ENCODE measurements at regions not wholly inside any gene's neighbourhood (a gene's known extent, or its start where the extent isn't known, plus 50 kb on each side); places are given as distances from the start of the nearest gene placed in this dataset.

DNA sequence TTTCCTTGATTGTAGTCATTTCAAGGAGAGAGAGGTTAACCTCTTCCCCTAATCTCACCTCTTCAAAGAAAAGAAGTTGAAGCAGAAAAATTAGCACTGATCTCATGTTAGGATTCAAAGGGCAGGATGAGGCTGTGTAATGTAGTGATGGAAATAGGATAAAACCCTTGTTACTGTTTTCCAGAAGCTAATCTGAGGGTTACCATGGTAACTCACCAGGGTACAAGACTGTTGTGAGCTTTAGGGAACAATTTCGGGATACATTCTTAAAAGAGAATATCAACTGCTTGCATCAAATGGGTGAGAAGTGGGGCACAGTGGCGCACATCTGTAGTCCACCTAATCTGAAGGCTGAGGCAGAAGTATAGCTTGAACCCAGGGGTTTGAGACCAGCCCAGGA lies 64.9 kb upstream of the SLC39A10 start:
- H3K4me3 ChIP-seq: no peak overlapping the region
- H3K4me1 ChIP-seq (ENCODE audit: low read depth): peaks cover 5% of the 10 kb centered on the region
- peak in 1 of 2 donors; percentile 15 for DNase-seq (ENCODE audit: low read depth in 1 of 2, low spot score in 1 of 2)
- TF ChIP-seq, protein P1, sequence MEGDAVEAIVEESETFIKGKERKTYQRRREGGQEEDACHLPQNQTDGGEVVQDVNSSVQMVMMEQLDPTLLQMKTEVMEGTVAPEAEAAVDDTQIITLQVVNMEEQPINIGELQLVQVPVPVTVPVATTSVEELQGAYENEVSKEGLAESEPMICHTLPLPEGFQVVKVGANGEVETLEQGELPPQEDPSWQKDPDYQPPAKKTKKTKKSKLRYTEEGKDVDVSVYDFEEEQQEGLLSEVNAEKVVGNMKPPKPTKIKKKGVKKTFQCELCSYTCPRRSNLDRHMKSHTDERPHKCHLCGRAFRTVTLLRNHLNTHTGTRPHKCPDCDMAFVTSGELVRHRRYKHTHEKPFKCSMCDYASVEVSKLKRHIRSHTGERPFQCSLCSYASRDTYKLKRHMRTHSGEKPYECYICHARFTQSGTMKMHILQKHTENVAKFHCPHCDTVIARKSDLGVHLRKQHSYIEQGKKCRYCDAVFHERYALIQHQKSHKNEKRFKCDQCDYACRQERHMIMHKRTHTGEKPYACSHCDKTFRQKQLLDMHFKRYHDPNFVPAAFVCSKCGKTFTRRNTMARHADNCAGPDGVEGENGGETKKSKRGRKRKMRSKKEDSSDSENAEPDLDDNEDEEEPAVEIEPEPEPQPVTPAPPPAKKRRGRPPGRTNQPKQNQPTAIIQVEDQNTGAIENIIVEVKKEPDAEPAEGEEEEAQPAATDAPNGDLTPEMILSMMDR (IDR thresholded peaks at IDR 0.05; ENCODE audit: low read depth, low read length): no peak
- H3K9me3 ChIP-seq (ENCODE audit: low read depth): no peaks in the 10 kb centered on the region
- no peak overlapping the region for H3K27ac ChIP-seq
- H3K27me3 ChIP-seq: no peaks in the 10 kb centered on the region
- no peaks in the 10 kb centered on the region for H3K36me3 ChIP-seq

DNA sequence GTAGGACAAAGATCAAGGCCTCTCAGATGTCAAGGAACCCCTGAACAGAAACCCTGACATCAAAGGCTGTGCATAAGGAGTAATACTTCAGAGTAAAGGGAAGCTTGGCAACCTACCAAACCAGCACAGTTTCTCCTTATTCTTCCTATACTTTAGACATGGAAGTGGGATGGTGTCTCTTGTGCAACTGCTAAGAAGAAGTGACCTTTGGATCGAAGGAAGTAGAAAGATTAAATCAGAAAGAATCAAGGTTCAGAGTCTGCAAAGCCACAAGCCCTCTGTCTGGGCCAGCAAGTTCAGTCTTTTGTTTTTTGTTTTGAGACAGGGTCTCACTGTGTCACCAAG lies 66.2 kb upstream of the SLC39A10 start:
- Histone ChIP-seq H3K27me3 (no peaks in the 10 kb centered on the region), H3K4me3 (no peak overlapping the region), H3K27ac (no peak overlapping the region), H3K4me1 (ENCODE audit: low read depth) (peaks cover 5% of the 10 kb centered on the region), H3K9me3 (ENCODE audit: low read depth) (no peaks in the 10 kb centered on the region), H3K36me3 (no peaks in the 10 kb centered on the region)
- TF ChIP-seq, protein P1 (IDR thresholded peaks at IDR 0.05; ENCODE audit: low read depth, low read length): no peak
- DNase-seq (ENCODE audit: low read depth in 1 of 2, low spot score in 1 of 2): peak in 1 of 2 donors; percentile 54

DNA sequence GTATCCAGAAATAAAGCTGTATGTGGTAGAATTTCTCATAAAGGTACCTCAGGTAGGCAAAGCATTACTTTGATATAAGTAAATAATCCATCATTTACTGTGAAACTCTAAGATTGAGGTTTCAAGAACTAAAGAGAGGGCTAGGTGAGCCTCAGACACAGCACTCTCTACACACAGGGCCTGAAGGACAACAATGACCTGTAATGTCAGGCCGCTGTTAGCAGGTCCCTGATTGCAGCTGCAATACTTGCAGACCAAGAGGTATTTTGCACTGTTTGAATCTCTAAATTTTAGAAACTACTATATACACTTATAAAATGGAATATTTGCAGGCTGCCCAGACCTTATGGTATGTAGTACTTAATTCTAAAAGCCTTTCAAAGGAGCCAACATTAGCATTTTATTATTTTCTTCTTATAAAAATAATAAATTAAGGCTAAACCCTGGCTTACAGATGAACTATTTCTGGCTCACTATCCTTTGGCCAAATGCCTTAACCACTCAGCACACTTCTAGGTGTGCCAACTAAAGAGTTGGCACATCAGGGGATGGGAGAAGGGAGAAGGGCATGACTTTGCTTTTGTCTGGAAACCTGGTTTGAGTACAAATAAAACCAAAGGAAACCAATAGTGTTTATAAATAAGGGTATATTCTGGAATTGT lies 66.7 kb upstream of the SLC39A10 start:
- Histone ChIP-seq H3K36me3 (no peaks in the 10 kb centered on the region), H3K4me1 (ENCODE audit: low read depth) (peaks cover 5% of the 10 kb centered on the region), H3K27me3 (no peaks in the 10 kb centered on the region), H3K27ac (no peak overlapping the region), H3K9me3 (ENCODE audit: low read depth) (no peaks in the 10 kb centered on the region), H3K4me3 (no peak overlapping the region)
- DNase-seq (ENCODE audit: low read depth in 1 of 2, low spot score in 1 of 2): no peak
- TF ChIP-seq, protein P1 (IDR thresholded peaks at IDR 0.05; ENCODE audit: low read depth, low read length): no peak

DNA sequence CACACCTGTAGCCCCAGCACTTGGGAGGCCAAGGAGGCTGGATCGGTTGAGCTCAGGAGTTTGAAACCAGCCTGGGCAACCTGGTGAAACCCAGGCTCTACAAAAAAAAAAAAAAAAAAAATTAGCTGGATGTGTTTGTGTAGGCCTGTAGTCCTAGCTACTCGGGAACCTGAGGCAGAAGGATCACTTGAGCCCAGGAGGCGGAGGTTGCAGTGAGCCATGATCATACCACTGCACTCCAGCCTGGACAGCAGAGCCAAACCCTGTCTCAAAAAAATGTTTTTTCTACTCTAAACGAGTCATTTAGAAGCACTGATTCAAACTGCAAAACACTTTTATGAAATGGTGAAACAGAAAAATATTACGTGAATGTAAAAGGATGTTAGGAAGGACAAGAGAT lies 69.1 kb upstream of the SLC39A10 start:
- Histone ChIP-seq H3K36me3 (no peaks in the 10 kb centered on the region), H3K4me1 (ENCODE audit: low read depth) (no peaks in the 10 kb centered on the region), H3K9me3 (ENCODE audit: low read depth) (no peaks in the 10 kb centered on the region), H3K4me3 (no peak overlapping the region), H3K27ac (no peak overlapping the region), H3K27me3 (no peaks in the 10 kb centered on the region)
- no peak for DNase-seq (ENCODE audit: low read depth in 1 of 2, low spot score in 1 of 2)
- TF ChIP-seq, protein P1 (IDR thresholded peaks at IDR 0.05; ENCODE audit: low read depth, low read length): no peak

DNA sequence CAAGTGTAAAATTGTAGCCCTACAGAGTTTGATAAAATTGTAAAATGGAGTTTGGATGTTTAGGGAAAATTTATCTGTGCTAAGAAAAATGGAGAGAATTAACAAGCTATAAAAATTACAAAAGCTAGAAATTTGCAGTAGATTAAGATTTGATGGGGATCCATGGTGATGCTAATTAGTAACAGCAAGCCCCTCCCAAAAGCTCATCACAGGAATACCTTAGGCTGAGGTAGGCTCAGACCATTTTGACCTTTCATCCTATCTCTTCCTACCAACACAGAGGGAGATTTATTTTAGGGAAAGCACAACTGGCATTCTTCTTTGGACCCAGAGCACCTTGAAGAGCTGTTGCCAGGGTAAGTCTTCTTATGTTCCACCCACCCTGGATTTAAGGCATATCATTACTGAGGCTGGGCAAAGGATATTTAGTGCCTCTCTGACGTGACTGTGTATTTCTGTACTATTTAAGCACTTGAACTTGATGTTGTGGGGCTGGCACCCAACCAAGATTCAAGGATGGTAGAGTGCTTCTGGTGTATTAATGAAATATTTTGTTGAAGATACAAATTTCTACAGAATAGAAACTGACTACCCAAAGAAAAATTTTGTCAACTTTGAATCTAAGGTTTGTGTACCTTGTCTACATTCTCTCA lies 70.8 kb upstream of the SLC39A10 start:
- Histone ChIP-seq H3K27me3 (no peaks in the 10 kb centered on the region), H3K4me3 (no peak overlapping the region), H3K27ac (no peak overlapping the region), H3K4me1 (ENCODE audit: low read depth) (peaks cover 5% of the 10 kb centered on the region), H3K9me3 (ENCODE audit: low read depth) (no peaks in the 10 kb centered on the region), H3K36me3 (no peaks in the 10 kb centered on the region)
- no peak for DNase-seq (ENCODE audit: low read depth in 1 of 2, low spot score in 1 of 2)
- TF ChIP-seq, protein P1 (IDR thresholded peaks at IDR 0.05; ENCODE audit: low read depth, low read length): no peak
